Body of pancreas (tissue), 4 donors: ENCODE measurements at regions not wholly inside any gene's neighbourhood (a gene's known extent, or its start where the extent isn't known, plus 50 kb on each side); places are given as distances from the start of the nearest gene placed in this dataset.
"Not testable (repeated sequence)": the region's sequence is repeated elsewhere in the genome, so short reads cannot be mapped to it uniquely, and the experiment has no call there.

Experiments
- ATAC-seq: fragments of 150-250 bp; one replicate; pipeline ENCODE4 v1.9.1; 2016
- DNase-seq, 4 donors: peaks; one replicate each; pipeline ENCODE4 v3.0.0-alpha.2; 2019
- H3K27ac ChIP-seq, 4 donors: fragments of 200-600 bp; sonication (generic); 1 replicate in 3 of 4; 2 replicates in 1 of 4; pipeline versions ENCODE4 v1.5.1 to v1.6.1; 2016 to 2019; ENCODE audit warnings: mild to moderate bottlenecking in 1 of 4, mixed read lengths in 1 of 4, moderate library complexity in 1 of 4
- H3K27me3 ChIP-seq, 2 donors: fragments of 200-600 bp; sonication (generic); one replicate each; pipeline ENCODE4 v1.6.0; 2016; ENCODE audit warnings: mild to moderate bottlenecking in 1 of 2
- H3K36me3 ChIP-seq, 2 donors: fragments of 200-600 bp; sonication (generic); replicated peaks in 1 of 2; 2 replicates each; pipeline ENCODE4 v1.5.1; 2016; ENCODE audit warnings: low read depth in 2 of 2; ENCODE audit not compliant: insufficient read depth in 1 of 2
- H3K4me1 ChIP-seq: fragments of 200-600 bp; sonication (generic); one replicate; pipeline ENCODE4 v1.6.0; 2016
- H3K4me3 ChIP-seq, 2 donors: fragments of 200-600 bp; sonication (generic); 1 replicate in 1 of 2; 2 replicates in 1 of 2; pipeline ENCODE4 v1.5.1; 2016 to 2019
- H3K9me3 ChIP-seq, 3 donors: fragments of 200-600 bp; sonication (generic); 1 replicate in 2 of 3; 2 replicates in 1 of 3; pipeline ENCODE4 v1.5.1; 2016
- CTCF ChIP-seq, 7 experiments: fragments of 450-650 bp in 4 of 7; fragments of 200-600 bp in 3 of 7; sonication (generic) in 3 of 7; IDR thresholded peaks; one replicate each; pipeline ENCODE4 v1.5.1; 2016 to 2019; ENCODE audit warnings: antibody characterized with exemption in 7 of 7
- POLR2A ChIP-seq, 3 donors: fragments of 450-650 bp; IDR thresholded peaks; one replicate each; pipeline ENCODE4 v1.6.1; 2016; ENCODE audit warnings: antibody characterized with exemption in 3 of 3, mild to moderate bottlenecking in 2 of 3
- whole genome bisulfite sequencing, 2 donors: methylation state at CpG; one replicate each; pipeline ENCODE4 v1.1.5; 2017; 5-methylcytosine and 5-hydroxymethylcytosine counted together
- intact Hi-C: fragments of 100-400 bp; cut with DNase I; formaldehyde crosslinking; loops from one replicate; pipeline ENCODE4 v1.15.1; 2023

- intact Hi-C loops, result no loop called here
- 88 to 90% methylated on average over 7 of the region's 7 CpGs for WGBS, 2 donors
- Histone ChIP-seq H3K27ac (no peak overlapping the region), H3K36me3 (no peaks in the 10 kb centered on the region), H3K4me1 (no peaks in the 10 kb centered on the region), H3K9me3 (no peaks in the 10 kb centered on the region), H3K4me3 (no peak overlapping the region), H3K27me3 (no peaks in the 10 kb centered on the region)
- DNase-seq (no peak), ATAC-seq (no peak)
- TF ChIP-seq POLR2A (IDR thresholded peaks at IDR 0.05), result no peak
- no peak for TF ChIP-seq CTCF (IDR thresholded peaks at IDR 0.05)
These were observed 69.2 kb upstream of the LTA4H start for GRCh38 chr12:96104566-96104965.

GRCh38 chr12:96106137-96106536 lies 70.8 kb upstream of the LTA4H start:
- Histone ChIP-seq H3K27ac (no peak overlapping the region), H3K36me3 (no peaks in the 10 kb centered on the region), H3K4me3 (no peak overlapping the region), H3K27me3 (peaks cover 0 to 4% of the 10 kb centered on the region in 2 donors), H3K9me3 (no peaks in the 10 kb centered on the region), H3K4me1 (no peaks in the 10 kb centered on the region)
- ATAC-seq (no peak), DNase-seq (no peak)
- intact Hi-C loops, result no loop called here
- no peak for TF ChIP-seq CTCF (IDR thresholded peaks at IDR 0.05)
- no peak for TF ChIP-seq POLR2A (IDR thresholded peaks at IDR 0.05)
- WGBS, 2 donors, result 76% methylated on average over 2 of the region's 2 CpGs

- Histone ChIP-seq H3K4me1 (peaks cover 4% of the 10 kb centered on the region), H3K4me3 (no peak overlapping the region), H3K27ac (no peak overlapping the region), H3K27me3 (peaks cover 0 to 4% of the 10 kb centered on the region in 2 donors), H3K36me3 (no peaks in the 10 kb centered on the region), H3K9me3 (no peaks in the 10 kb centered on the region)
- DNase-seq (no peak), ATAC-seq (no peak)
- 82 to 88% methylated on average over 5 of the region's 5 CpGs for WGBS, 2 donors
- no peak for TF ChIP-seq CTCF (IDR thresholded peaks at IDR 0.05)
- no peak for TF ChIP-seq POLR2A (IDR thresholded peaks at IDR 0.05)
- intact Hi-C loops, result no loop called here
These were observed 71.8 kb upstream of the LTA4H start for GRCh38 chr12:96107236-96107635.

GRCh38 chr12:96108321-96108720 lies 72.9 kb upstream of the LTA4H start:
- no peak for TF ChIP-seq POLR2A (IDR thresholded peaks at IDR 0.05)
- TF ChIP-seq CTCF (IDR thresholded peaks at IDR 0.05), result no peak
- intact Hi-C loops, result no loop called here
- no peaks in the 10 kb centered on the region for H3K9me3 ChIP-seq
- H3K4me3 ChIP-seq, result no peak overlapping the region
- H3K27me3 ChIP-seq, result peaks cover 0 to 4% of the 10 kb centered on the region in 2 donors
- no peaks in the 10 kb centered on the region for H3K36me3 ChIP-seq
- peak overlapping the region in 1 of 4 donors; percentile 32 for H3K27ac ChIP-seq
- H3K4me1 ChIP-seq, result peaks cover 14% of the 10 kb centered on the region
- peak; percentile 45 for ATAC-seq
- DNase-seq, result peak in 2 of 4 donors; percentile 23 to 36
- WGBS, 2 donors, result 60 to 70% methylated on average over 10 to 11 of the region's 11 CpGs

- H3K4me3 ChIP-seq, H3K9me3 ChIP-seq, DNase-seq, H3K27ac ChIP-seq, H3K27me3 ChIP-seq, intact Hi-C loops, ATAC-seq, H3K36me3 ChIP-seq: not testable (repeated sequence)
- 94 to 100% methylated on average over 2 to 24 of the region's 31 CpGs for WGBS, 2 donors
- H3K4me1 ChIP-seq, result peaks cover 16% of the 10 kb centered on the region
These were observed 73.6 kb upstream of the LTA4H start for GRCh38 chr12:96108941-96109340.
